ENCODE measurements at regions not wholly inside any gene's neighbourhood (a gene's known extent, or its start where the extent isn't known, plus 50 kb on each side); places are given as distances from the start of the nearest gene placed in this dataset.

- peaks cover 0 to 3% of the 10 kb centered on the region in 2 donors for H3K27me3 ChIP-seq
- intact Hi-C loops (cut with DNase I; ENCODE audit: low total_unique reads), result no loop called here
- no peaks in the 10 kb centered on the region for H3K36me3 ChIP-seq
- no peaks in the 10 kb centered on the region for H3K9me3 ChIP-seq
- no peak overlapping the region for H3K27ac ChIP-seq
- peak; percentile 35 to 88 for DNase-seq (ENCODE audit: low spot score in 2 of 2)
- TF ChIP-seq, protein P1, sequence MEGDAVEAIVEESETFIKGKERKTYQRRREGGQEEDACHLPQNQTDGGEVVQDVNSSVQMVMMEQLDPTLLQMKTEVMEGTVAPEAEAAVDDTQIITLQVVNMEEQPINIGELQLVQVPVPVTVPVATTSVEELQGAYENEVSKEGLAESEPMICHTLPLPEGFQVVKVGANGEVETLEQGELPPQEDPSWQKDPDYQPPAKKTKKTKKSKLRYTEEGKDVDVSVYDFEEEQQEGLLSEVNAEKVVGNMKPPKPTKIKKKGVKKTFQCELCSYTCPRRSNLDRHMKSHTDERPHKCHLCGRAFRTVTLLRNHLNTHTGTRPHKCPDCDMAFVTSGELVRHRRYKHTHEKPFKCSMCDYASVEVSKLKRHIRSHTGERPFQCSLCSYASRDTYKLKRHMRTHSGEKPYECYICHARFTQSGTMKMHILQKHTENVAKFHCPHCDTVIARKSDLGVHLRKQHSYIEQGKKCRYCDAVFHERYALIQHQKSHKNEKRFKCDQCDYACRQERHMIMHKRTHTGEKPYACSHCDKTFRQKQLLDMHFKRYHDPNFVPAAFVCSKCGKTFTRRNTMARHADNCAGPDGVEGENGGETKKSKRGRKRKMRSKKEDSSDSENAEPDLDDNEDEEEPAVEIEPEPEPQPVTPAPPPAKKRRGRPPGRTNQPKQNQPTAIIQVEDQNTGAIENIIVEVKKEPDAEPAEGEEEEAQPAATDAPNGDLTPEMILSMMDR (IDR thresholded peaks at IDR 0.05), result no peak
- TF ChIP-seq POLR2AphosphoS5 (IDR thresholded peaks at IDR 0.05) (no peak), POLR2A (IDR thresholded peaks at IDR 0.05) (no peak)
- peaks cover 4 to 7% of the 10 kb centered on the region in 2 donors for H3K4me1 ChIP-seq
- H3K4me3 ChIP-seq, result no peak overlapping the region
Observed at GRCh38 chr9:89759572-89759971, 154.8 kb downstream of the GADD45G start.

DNA sequence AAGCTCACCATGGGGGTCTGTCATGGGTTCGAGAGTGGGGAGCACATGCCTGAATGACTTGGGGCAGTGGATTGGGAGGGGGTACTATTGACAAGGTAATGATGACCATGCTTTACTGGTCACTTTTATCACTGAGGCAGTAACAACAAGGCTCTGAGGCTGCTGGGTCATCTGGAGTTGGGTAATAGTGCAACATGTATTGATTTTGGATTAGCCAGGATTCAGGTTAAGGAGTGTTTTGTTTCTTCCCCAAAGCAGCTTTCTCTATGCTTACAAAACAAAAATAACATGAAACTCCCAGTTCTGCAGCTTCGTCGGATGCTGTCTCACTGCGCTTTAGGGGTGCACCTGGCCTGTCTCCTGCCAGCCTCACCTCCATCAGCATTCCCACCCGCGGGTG is 155.3 kb downstream of the GADD45G start:
- no peaks in the 10 kb centered on the region for H3K36me3 ChIP-seq
- intact Hi-C loops (cut with DNase I; ENCODE audit: low total_unique reads), result loop anchor here (1.0 kb wide), 1 partner anchor 8 kb away; no protein-coding TSS in a partner anchor
- no peak for DNase-seq (ENCODE audit: low spot score in 2 of 2)
- H3K4me1 ChIP-seq, result peaks cover 4 to 7% of the 10 kb centered on the region in 2 donors
- TF ChIP-seq POLR2A (IDR thresholded peaks at IDR 0.05) (no peak), POLR2AphosphoS5 (IDR thresholded peaks at IDR 0.05) (no peak)
- TF ChIP-seq, protein P1 (IDR thresholded peaks at IDR 0.05), result no peak
- no peaks in the 10 kb centered on the region for H3K9me3 ChIP-seq
- no peak overlapping the region for H3K4me3 ChIP-seq
- peaks cover 0 to 3% of the 10 kb centered on the region in 2 donors for H3K27me3 ChIP-seq
- no peak overlapping the region for H3K27ac ChIP-seq

GRCh38 chr9:89764217-89764616 is 159.4 kb downstream of the GADD45G start:
- no peak for DNase-seq (ENCODE audit: low spot score in 2 of 2)
- Histone ChIP-seq H3K36me3 (no peaks in the 10 kb centered on the region), H3K4me1 (no peaks in the 10 kb centered on the region), H3K4me3 (no peak overlapping the region), H3K27ac (no peak overlapping the region), H3K27me3 (peaks cover 0 to 3% of the 10 kb centered on the region in 2 donors), H3K9me3 (no peaks in the 10 kb centered on the region)
- intact Hi-C loops (cut with DNase I; ENCODE audit: low total_unique reads), result no loop called here
- TF ChIP-seq POLR2AphosphoS5 (IDR thresholded peaks at IDR 0.05) (no peak), POLR2A (IDR thresholded peaks at IDR 0.05) (no peak)
- TF ChIP-seq, protein P1 (IDR thresholded peaks at IDR 0.05), result no peak

- Histone ChIP-seq H3K4me1 (no peaks in the 10 kb centered on the region), H3K4me3 (no peak overlapping the region), H3K9me3 (no peaks in the 10 kb centered on the region), H3K27ac (no peak overlapping the region), H3K36me3 (no peaks in the 10 kb centered on the region), H3K27me3 (peaks cover 0 to 3% of the 10 kb centered on the region in 2 donors)
- no peak for TF ChIP-seq POLR2A (IDR thresholded peaks at IDR 0.05)
- TF ChIP-seq POLR2AphosphoS5 (IDR thresholded peaks at IDR 0.05), result no peak
- TF ChIP-seq, protein P1 (IDR thresholded peaks at IDR 0.05), result no peak
- intact Hi-C loops (cut with DNase I; ENCODE audit: low total_unique reads), result no loop called here
- no peak for DNase-seq (ENCODE audit: low spot score in 2 of 2)
Observed at GRCh38 chr9:89765211-89765946, 160.6 kb downstream of the GADD45G start.

DNA sequence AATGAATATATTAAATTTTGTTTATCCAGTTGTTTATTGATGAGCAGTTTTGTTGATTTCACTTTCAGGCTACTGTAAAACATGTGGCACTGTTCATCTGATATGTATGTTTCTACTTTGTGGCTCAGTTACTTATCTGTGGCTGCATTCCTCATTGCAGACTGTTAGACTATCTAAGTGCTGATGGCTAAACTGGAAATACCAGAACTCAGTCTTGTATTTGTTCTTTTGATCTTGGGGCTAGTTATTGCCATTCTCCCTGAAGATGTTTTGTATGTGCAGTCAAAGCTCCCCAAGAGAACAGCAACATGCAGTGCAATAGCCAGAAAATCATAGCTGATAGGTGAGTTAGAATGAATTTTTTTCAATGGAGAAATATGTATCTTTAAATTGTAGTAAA is 162.2 kb downstream of the GADD45G start:
- no peak overlapping the region for H3K27ac ChIP-seq
- TF ChIP-seq POLR2AphosphoS5 (IDR thresholded peaks at IDR 0.05) (no peak), POLR2A (IDR thresholded peaks at IDR 0.05) (no peak)
- TF ChIP-seq, protein P1 (IDR thresholded peaks at IDR 0.05), result no peak
- H3K36me3 ChIP-seq, result no peaks in the 10 kb centered on the region
- peaks cover 0 to 3% of the 10 kb centered on the region in 2 donors for H3K27me3 ChIP-seq
- DNase-seq (ENCODE audit: low spot score in 2 of 2), result no peak
- intact Hi-C loops (cut with DNase I; ENCODE audit: low total_unique reads), result no loop called here
- H3K4me1 ChIP-seq, result no peaks in the 10 kb centered on the region
- H3K9me3 ChIP-seq, result no peaks in the 10 kb centered on the region
- no peak overlapping the region for H3K4me3 ChIP-seq

All from breast epithelium (tissue), 4 donors.